ENCODE measurements at regions not wholly inside any gene's neighbourhood (a gene's known extent, or its start where the extent isn't known, plus 50 kb on each side); places are given as distances from the start of the nearest gene placed in this dataset.

DNA sequence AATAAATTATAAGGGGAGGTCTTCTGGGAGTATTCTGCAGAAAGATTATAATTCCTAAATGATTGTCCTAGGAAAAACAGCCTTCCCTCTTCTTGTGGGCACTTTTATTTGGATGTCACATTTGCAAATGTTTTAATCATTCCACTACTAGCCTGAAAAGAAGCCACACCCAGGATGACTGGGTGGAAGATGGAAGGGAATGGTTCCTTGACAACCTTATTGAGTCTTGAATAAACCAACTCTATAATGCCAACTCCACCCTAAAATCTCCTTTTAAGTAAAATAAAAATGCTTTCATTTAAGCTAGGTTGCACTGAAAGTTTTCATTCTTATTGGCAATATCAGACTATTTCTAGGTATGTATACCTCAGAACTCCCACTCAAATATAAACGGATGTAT, 494.6 kb downstream of the RFC3 start:
- TF ChIP-seq, protein P1, sequence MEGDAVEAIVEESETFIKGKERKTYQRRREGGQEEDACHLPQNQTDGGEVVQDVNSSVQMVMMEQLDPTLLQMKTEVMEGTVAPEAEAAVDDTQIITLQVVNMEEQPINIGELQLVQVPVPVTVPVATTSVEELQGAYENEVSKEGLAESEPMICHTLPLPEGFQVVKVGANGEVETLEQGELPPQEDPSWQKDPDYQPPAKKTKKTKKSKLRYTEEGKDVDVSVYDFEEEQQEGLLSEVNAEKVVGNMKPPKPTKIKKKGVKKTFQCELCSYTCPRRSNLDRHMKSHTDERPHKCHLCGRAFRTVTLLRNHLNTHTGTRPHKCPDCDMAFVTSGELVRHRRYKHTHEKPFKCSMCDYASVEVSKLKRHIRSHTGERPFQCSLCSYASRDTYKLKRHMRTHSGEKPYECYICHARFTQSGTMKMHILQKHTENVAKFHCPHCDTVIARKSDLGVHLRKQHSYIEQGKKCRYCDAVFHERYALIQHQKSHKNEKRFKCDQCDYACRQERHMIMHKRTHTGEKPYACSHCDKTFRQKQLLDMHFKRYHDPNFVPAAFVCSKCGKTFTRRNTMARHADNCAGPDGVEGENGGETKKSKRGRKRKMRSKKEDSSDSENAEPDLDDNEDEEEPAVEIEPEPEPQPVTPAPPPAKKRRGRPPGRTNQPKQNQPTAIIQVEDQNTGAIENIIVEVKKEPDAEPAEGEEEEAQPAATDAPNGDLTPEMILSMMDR (IDR thresholded peaks at IDR 0.05; ENCODE audit: extremely low read depth in 1 of 2, insufficient read depth in 1 of 2, low read depth in 1 of 2, low read length in 2 of 2), result no peak
- TF ChIP-seq EZH2 (IDR thresholded peaks at IDR 0.05; ENCODE audit: borderline replicate concordance, low read depth, low read length, severe bottlenecking) (no peak), POLR2AphosphoS5 (IDR thresholded peaks at IDR 0.05; ENCODE audit: insufficient read depth, low read depth, low read length) (no peak), MYC (IDR thresholded peaks at IDR 0.05; ENCODE audit: low read depth, low read length) (no peak), JUN (IDR thresholded peaks at IDR 0.05; ENCODE audit: borderline replicate concordance, insufficient read depth, insufficient read length, low read depth) (no peak), GATA2 (IDR thresholded peaks at IDR 0.05; ENCODE audit: insufficient read depth, insufficient read length, low read depth, low read length) (no peak)
- TF ChIP-seq, protein P2, sequence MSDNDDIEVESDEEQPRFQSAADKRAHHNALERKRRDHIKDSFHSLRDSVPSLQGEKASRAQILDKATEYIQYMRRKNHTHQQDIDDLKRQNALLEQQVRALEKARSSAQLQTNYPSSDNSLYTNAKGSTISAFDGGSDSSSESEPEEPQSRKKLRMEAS (IDR thresholded peaks at IDR 0.05; ENCODE audit: insufficient read depth, insufficient read length), result no peak
